Endothelial cell of umbilical vein (primary cell): ENCODE measurements at regions not wholly inside any gene's neighbourhood (a gene's known extent, or its start where the extent isn't known, plus 50 kb on each side); places are given as distances from the start of the nearest gene placed in this dataset.

Experiments used
- BruUV-seq: library from RNA; stranded (reverse); fragments of 400-500 nt; replicated peaks from 2 replicates; lab custom pipeline; 2021; lab: Mats Ljungman, UMichigan
- CTCF ChIA-PET: fragments of 300-600, 350-600 bp; sonication (Branson Sonifier 250); formaldehyde crosslinking; loops from one replicate; lab custom pipeline; 2021; ENCODE audit warnings: antibody characterized with exemption, inconsistent platforms; lab: Charles Lee
- POLR2A ChIA-PET: fragments of 300-600, 350-600 bp; sonication (Branson Sonifier 250); formaldehyde crosslinking; loops from one replicate; lab custom pipeline; 2021; ENCODE audit warnings: antibody characterized with exemption, inconsistent platforms; lab: Charles Lee
- DNase-seq: peaks from one replicate; pipeline ENCODE4 v3.0.0-alpha.2; 2011; ENCODE audit warnings: low read depth, low spot score
- FAIRE-seq: peaks from 2 replicates; lab custom pipeline; 2011; peaks lifted over from hg19 to GRCh38; lab: Jason Lieb, UNC
- H2AFZ ChIP-seq: 2 replicates; pipeline ENCODE4 v1.6.0; 2012; ENCODE audit warnings: low read depth, low read length, control low read depth, inconsistent platforms
- H3K27ac ChIP-seq: 2 replicates; pipeline ENCODE4 v1.5.1; 2011; ENCODE audit warnings: low read depth, mild to moderate bottlenecking, control low read depth, low read length, moderate library complexity; ENCODE audit not compliant: insufficient read depth
- H3K27me3 ChIP-seq, 2 experiments: 2 replicates each; pipeline versions ENCODE4 v1.6.0 to v1.6.1; 2011; ENCODE audit warnings: low read length in 2 of 2, mixed read lengths in 1 of 2; ENCODE audit not compliant: control insufficient read depth in 2 of 2, insufficient read depth in 2 of 2
- H3K36me3 ChIP-seq, 2 experiments: 2 replicates in 1 of 2; 3 replicates in 1 of 2; pipeline ENCODE4 v1.5.1; 2011; ENCODE audit warnings: low read length in 2 of 2, mild to moderate bottlenecking in 1 of 2, moderate library complexity in 1 of 2; ENCODE audit not compliant: control insufficient read depth in 2 of 2, insufficient read depth in 2 of 2; ENCODE audit errors: extremely low read depth in 1 of 2
- H3K4me1 ChIP-seq: 3 replicates; pipeline ENCODE4 v1.5.1; 2011; ENCODE audit warnings: mild to moderate bottlenecking, low read length; ENCODE audit not compliant: control insufficient read depth, insufficient read depth; ENCODE audit errors: extremely low read depth
- H3K4me2 ChIP-seq: 2 replicates; pipeline ENCODE4 v1.6.1; 2011; ENCODE audit warnings: low read length, control low read depth, mixed read lengths; ENCODE audit not compliant: insufficient read depth
- H3K4me3 ChIP-seq, 3 experiments: fragments of 200-600 bp in 1 of 3; sonication (generic), shearing (Covaris generic) in 1 of 3; replicated peaks in 1 of 3; 2 replicates each; pipeline ENCODE4 v1.5.1; 2011 to 2016; ENCODE audit warnings: control low read depth in 3 of 3, low read length in 3 of 3, mild to moderate bottlenecking in 2 of 3, inconsistent platforms in 1 of 3, low read depth in 1 of 3, moderate library complexity in 1 of 3; ENCODE audit not compliant: insufficient read depth in 1 of 3
- H3K79me2 ChIP-seq: 2 replicates; pipeline ENCODE4 v1.6.0; 2012; ENCODE audit warnings: low read length, inconsistent platforms; ENCODE audit not compliant: control insufficient read depth, insufficient read depth
- H3K9ac ChIP-seq: replicated peaks from 2 replicates; pipeline ENCODE3; 2011; ENCODE audit warnings: low read length, control low read depth; ENCODE audit not compliant: insufficient read depth; ENCODE audit errors: extremely low read depth
- H3K9me1 ChIP-seq: replicated peaks from 3 replicates; pipeline ENCODE4 v1.6.0; 2011; ENCODE audit warnings: mild to moderate bottlenecking, low read length; ENCODE audit not compliant: control insufficient read depth, insufficient read depth; ENCODE audit errors: extremely low read depth
- H3K9me3 ChIP-seq: replicated peaks from 2 replicates; pipeline ENCODE4 v1.5.1; 2012; ENCODE audit warnings: low read length, inconsistent platforms; ENCODE audit not compliant: control insufficient read depth, insufficient read depth
- H4K20me1 ChIP-seq: replicated peaks from 2 replicates; pipeline ENCODE3; 2011; ENCODE audit warnings: mild to moderate bottlenecking, low read length; ENCODE audit not compliant: control insufficient read depth, insufficient read depth; ENCODE audit errors: extremely low read depth
- EZH2 ChIP-seq: IDR thresholded peaks from 2 replicates; pipeline ENCODE4 v1.6.1; 2012; ENCODE audit warnings: borderline replicate concordance, low read depth, mild to moderate bottlenecking, moderate library complexity, low read length, inconsistent platforms; ENCODE audit not compliant: severe bottlenecking
- FOS ChIP-seq: IDR thresholded peaks from 2 replicates; pipeline ENCODE4 v1.6.1; 2011; ENCODE audit warnings: mild to moderate bottlenecking, low read length, moderate library complexity, borderline replicate concordance; ENCODE audit not compliant: insufficient read depth
- GATA2 ChIP-seq: IDR thresholded peaks from 2 replicates; pipeline ENCODE4 v1.7.0; 2011; ENCODE audit warnings: low read depth, mild to moderate bottlenecking, moderate library complexity, mixed read lengths, low read length; ENCODE audit not compliant: insufficient read length, insufficient read depth
- JUN ChIP-seq: IDR thresholded peaks from 2 replicates; pipeline ENCODE4 v1.6.1; 2011; ENCODE audit warnings: borderline replicate concordance, low read depth; ENCODE audit not compliant: insufficient read length, insufficient read depth
- MYC ChIP-seq: IDR thresholded peaks from one replicate; pipeline ENCODE4 v1.6.1; 2011; ENCODE audit warnings: mild to moderate bottlenecking, low read depth, low read length
- POLR2A ChIP-seq: IDR thresholded peaks from 2 replicates; pipeline ENCODE4 v1.6.1; 2012; ENCODE audit warnings: low read depth, mild to moderate bottlenecking, control low read depth, low read length
- POLR2AphosphoS5 ChIP-seq: IDR thresholded peaks from 2 replicates; pipeline ENCODE4 v1.6.1; 2012; ENCODE audit warnings: low read depth, mild to moderate bottlenecking, control low read depth, low read length, moderate library complexity; ENCODE audit not compliant: insufficient read depth
- dilution Hi-C: fragments of 300-500 bp; cut with MboI; formaldehyde crosslinking; loops from one replicate; pipeline ENCODE4 v1.15.0; 2019; ENCODE audit warnings: low sequenced_read_pairs; ENCODE audit not compliant: extremely low pct_ligation_motif_present
- intact Hi-C: fragments of 100-400 bp; cut with micrococcal nuclease; formaldehyde crosslinking; loops from one replicate; pipeline ENCODE4 v1.10.0; 2022
- TF ChIP-seq, protein P1 (sequence below): IDR thresholded peaks from 2 replicates; pipeline ENCODE4 v1.6.1; 2011; ENCODE audit not compliant: insufficient read depth, insufficient read length
- TF ChIP-seq, protein P2 (sequence below), 2 donors: IDR thresholded peaks; 1 replicate in 1 of 2; 2 replicates in 1 of 2; pipeline ENCODE4 v1.5.1; 2011; ENCODE audit warnings: low read length in 2 of 2, mild to moderate bottlenecking in 2 of 2, moderate library complexity in 2 of 2, control low read depth in 1 of 2, inconsistent platforms in 1 of 2, low read depth in 1 of 2; ENCODE audit not compliant: insufficient read depth in 1 of 2; ENCODE audit errors: extremely low read depth in 1 of 2

DNA sequence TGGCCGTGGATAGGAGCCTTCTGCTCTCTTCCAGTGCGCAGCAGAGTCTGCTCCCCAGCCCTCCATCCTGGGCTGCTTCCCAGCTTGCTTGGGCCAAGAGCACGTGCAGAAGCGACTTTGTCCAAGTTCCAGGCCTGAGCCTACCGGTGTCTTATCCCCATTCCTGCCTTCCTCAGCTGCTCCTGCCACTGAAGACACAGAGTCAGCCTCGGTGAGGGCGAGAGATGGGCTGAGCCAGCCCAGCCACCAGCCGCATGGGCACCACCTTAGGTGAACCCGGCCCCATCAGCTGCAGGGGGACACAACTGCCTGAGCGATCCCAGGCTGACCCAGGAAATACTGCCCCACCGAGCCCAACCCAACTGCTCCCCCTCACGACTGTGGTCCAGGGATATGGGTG, 847.8 kb downstream of the TBC1D22A start:
- Histone ChIP-seq H3K9me1 (no peaks in the 10 kb centered on the region), H3K4me3 (no peak overlapping the region), H4K20me1 (no peaks in the 10 kb centered on the region), H3K27me3 (no peaks in the 10 kb centered on the region), H3K27ac (no peak overlapping the region), H2AFZ (no peak overlapping the region), H3K36me3 (no peaks in the 10 kb centered on the region), H3K4me2 (no peak overlapping the region), H3K4me1 (no peaks in the 10 kb centered on the region), H3K79me2 (no peaks in the 10 kb centered on the region), H3K9ac (no peak overlapping the region), H3K9me3 (peaks cover 7% of the 10 kb centered on the region)
- DNase-seq = no peak
- no TSS peak for BruUV-seq
- FAIRE-seq = no peak
- dilution Hi-C loops = no loop called here
- intact Hi-C loops = no loop called here
- ChIA-PET POLR2A (no interaction called here), CTCF (no interaction called here)
- TF ChIP-seq POLR2A = no peak
- no peak for TF ChIP-seq JUN
- TF ChIP-seq MYC = no peak
- no peak for TF ChIP-seq POLR2AphosphoS5
- TF ChIP-seq GATA2 = no peak
- no peak for TF ChIP-seq EZH2
- TF ChIP-seq, protein P1, sequence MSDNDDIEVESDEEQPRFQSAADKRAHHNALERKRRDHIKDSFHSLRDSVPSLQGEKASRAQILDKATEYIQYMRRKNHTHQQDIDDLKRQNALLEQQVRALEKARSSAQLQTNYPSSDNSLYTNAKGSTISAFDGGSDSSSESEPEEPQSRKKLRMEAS = no peak
- TF ChIP-seq, protein P2, sequence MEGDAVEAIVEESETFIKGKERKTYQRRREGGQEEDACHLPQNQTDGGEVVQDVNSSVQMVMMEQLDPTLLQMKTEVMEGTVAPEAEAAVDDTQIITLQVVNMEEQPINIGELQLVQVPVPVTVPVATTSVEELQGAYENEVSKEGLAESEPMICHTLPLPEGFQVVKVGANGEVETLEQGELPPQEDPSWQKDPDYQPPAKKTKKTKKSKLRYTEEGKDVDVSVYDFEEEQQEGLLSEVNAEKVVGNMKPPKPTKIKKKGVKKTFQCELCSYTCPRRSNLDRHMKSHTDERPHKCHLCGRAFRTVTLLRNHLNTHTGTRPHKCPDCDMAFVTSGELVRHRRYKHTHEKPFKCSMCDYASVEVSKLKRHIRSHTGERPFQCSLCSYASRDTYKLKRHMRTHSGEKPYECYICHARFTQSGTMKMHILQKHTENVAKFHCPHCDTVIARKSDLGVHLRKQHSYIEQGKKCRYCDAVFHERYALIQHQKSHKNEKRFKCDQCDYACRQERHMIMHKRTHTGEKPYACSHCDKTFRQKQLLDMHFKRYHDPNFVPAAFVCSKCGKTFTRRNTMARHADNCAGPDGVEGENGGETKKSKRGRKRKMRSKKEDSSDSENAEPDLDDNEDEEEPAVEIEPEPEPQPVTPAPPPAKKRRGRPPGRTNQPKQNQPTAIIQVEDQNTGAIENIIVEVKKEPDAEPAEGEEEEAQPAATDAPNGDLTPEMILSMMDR (IDR thresholded peaks at IDR 0.05; ENCODE audit: extremely low read depth in 1 of 2, insufficient read depth in 1 of 2, low read depth in 1 of 2, low read length in 2 of 2) = no peak
- no peak for TF ChIP-seq FOS
